Natural killer cell (primary cell): ENCODE measurements at regions not wholly inside any gene's neighbourhood (a gene's known extent, or its start where the extent isn't known, plus 50 kb on each side); places are given as distances from the start of the nearest gene placed in this dataset.

Source experiments
- ATAC-seq, 3 donors: fragments of 150-1000 bp in 2 of 3; fragments of 200-7000 bp in 1 of 3; cut with Tn5 transposase; 1 replicate in 1 of 3; 2 replicates in 2 of 3; pipeline ENCODE4 v1.10.0; 2021; ENCODE audit warnings: mild to moderate bottlenecking in 2 of 3, moderate library complexity in 2 of 3
- DNase-seq, 2 donors: peaks; one replicate each; pipeline versions ENCODE4 v3.0.0 to v3.0.0-alpha.2; 2013 to 2021; ENCODE audit warnings: mixed read lengths in 1 of 2
- H3K27ac ChIP-seq: one replicate; pipeline ENCODE4 v1.5.1; 2013; ENCODE audit warnings: mild to moderate bottlenecking, low read length
- H3K27me3 ChIP-seq: one replicate; pipeline ENCODE4 v1.6.1; 2013; ENCODE audit warnings: low read length; ENCODE audit not compliant: control insufficient read depth, insufficient read depth
- H3K36me3 ChIP-seq: one replicate; pipeline ENCODE4 v1.6.1; 2013; ENCODE audit warnings: low read length; ENCODE audit not compliant: control insufficient read depth, insufficient read depth
- H3K4me1 ChIP-seq: one replicate; pipeline ENCODE4 v1.6.1; 2013; ENCODE audit warnings: low read length; ENCODE audit not compliant: control insufficient read depth, insufficient read depth
- H3K4me3 ChIP-seq: one replicate; pipeline ENCODE4 v1.5.1; 2013; ENCODE audit warnings: low read length
- H3K9me3 ChIP-seq: one replicate; pipeline ENCODE4 v1.6.1; 2013; ENCODE audit warnings: low read length; ENCODE audit not compliant: control insufficient read depth, insufficient read depth
- H3K27ac Mint-ChIP-seq, 2 donors: one replicate each; pipeline ENCODE4 v1.8.0; 2022; ENCODE audit warnings: mild to moderate bottlenecking in 2 of 2, mixed read lengths in 2 of 2, moderate library complexity in 1 of 2
- H3K27me3 Mint-ChIP-seq, 2 donors: one replicate each; pipeline ENCODE4 v1.8.0; 2022; ENCODE audit warnings: low read depth in 2 of 2, mixed read lengths in 2 of 2
- H3K36me3 Mint-ChIP-seq: one replicate; pipeline ENCODE4 v1.8.0; 2022; ENCODE audit warnings: mixed read lengths
- H3K4me1 Mint-ChIP-seq, 2 donors: one replicate each; pipeline ENCODE4 v1.8.0; 2022; ENCODE audit warnings: mixed read lengths in 2 of 2
- H3K4me3 Mint-ChIP-seq: one replicate; pipeline ENCODE4 v1.8.0; 2022; ENCODE audit warnings: mild to moderate bottlenecking, moderate library complexity, mixed read lengths
- H3K9me3 Mint-ChIP-seq, 2 donors: one replicate each; pipeline ENCODE4 v1.8.0; 2022; ENCODE audit warnings: mixed read lengths in 2 of 2
- CTCF ChIP-seq: fragments of 200-600 bp; IDR thresholded peaks from one replicate; pipeline ENCODE4 v1.8.0; 2022; ENCODE audit warnings: antibody characterized with exemption
- WGBS: methylation state at CpG from one replicate; pipeline ENCODE4 v1.1.7; 2013; ENCODE audit warnings: missing lambda C conversion rate; ENCODE audit not compliant: insufficient coverage; 5-methylcytosine and 5-hydroxymethylcytosine counted together
- intact Hi-C: fragments of 100-400 bp; cut with micrococcal nuclease; formaldehyde crosslinking; loops from one replicate; pipeline ENCODE4 v1.14.2; 2022

- no peak for TF ChIP-seq CTCF
- no peak for DNase-seq
- H3K9me3 Mint-ChIP-seq, result no peaks in the 10 kb centered on the region
- Histone ChIP-seq H3K27me3 (no peaks in the 10 kb centered on the region), H3K9me3 (no peaks in the 10 kb centered on the region), H3K4me3 (no peak overlapping the region), H3K4me1 (no peaks in the 10 kb centered on the region), H3K36me3 (no peaks in the 10 kb centered on the region), H3K27ac (no peak overlapping the region)
- no peaks in the 10 kb centered on the region for H3K27me3 Mint-ChIP-seq
- no peak for ATAC-seq
- intact Hi-C loops, result no loop called here
- H3K4me3 Mint-ChIP-seq, result no peak overlapping the region
- H3K27ac Mint-ChIP-seq, result no peak overlapping the region
- 70% methylated on average over 3 of the region's 3 CpGs for WGBS
- no peaks in the 10 kb centered on the region for H3K4me1 Mint-ChIP-seq
- H3K36me3 Mint-ChIP-seq, result no peaks in the 10 kb centered on the region
Observed at GRCh38 chr7:16300361-16300895, 120.9 kb downstream of the CRPPA start.

GRCh38 chr7:16299853-16300252 lies 121.5 kb downstream of the CRPPA start:
- Histone ChIP-seq H3K27me3 (no peaks in the 10 kb centered on the region), H3K27ac (no peak overlapping the region), H3K4me3 (no peak overlapping the region), H3K4me1 (no peaks in the 10 kb centered on the region), H3K9me3 (no peaks in the 10 kb centered on the region), H3K36me3 (no peaks in the 10 kb centered on the region)
- 75% methylated on average over 5 of the region's 5 CpGs for WGBS
- ATAC-seq, result no peak
- DNase-seq, result no peak
- Mint-ChIP-seq H3K36me3 (no peaks in the 10 kb centered on the region), H3K4me3 (no peak overlapping the region), H3K4me1 (no peaks in the 10 kb centered on the region), H3K27me3 (no peaks in the 10 kb centered on the region), H3K9me3 (no peaks in the 10 kb centered on the region), H3K27ac (no peak overlapping the region)
- no peak for TF ChIP-seq CTCF
- intact Hi-C loops, result no loop called here

GRCh38 chr7:16298221-16298620 lies 123.1 kb downstream of the CRPPA start:
- Mint-ChIP-seq H3K4me1 (no peaks in the 10 kb centered on the region), H3K36me3 (no peaks in the 10 kb centered on the region), H3K4me3 (no peak overlapping the region), H3K27ac (no peak overlapping the region), H3K27me3 (no peaks in the 10 kb centered on the region), H3K9me3 (no peaks in the 10 kb centered on the region)
- H3K27ac ChIP-seq, result no peak overlapping the region
- no peak for TF ChIP-seq CTCF
- no peak for DNase-seq
- no peaks in the 10 kb centered on the region for H3K36me3 ChIP-seq
- ATAC-seq, result no peak
- intact Hi-C loops, result no loop called here
- H3K27me3 ChIP-seq, result no peaks in the 10 kb centered on the region
- no peaks in the 10 kb centered on the region for H3K4me1 ChIP-seq
- no peak overlapping the region for H3K4me3 ChIP-seq
- H3K9me3 ChIP-seq, result no peaks in the 10 kb centered on the region

GRCh38 chr7:16295558-16295957 lies 125.8 kb downstream of the CRPPA start:
- H3K9me3 ChIP-seq, result no peaks in the 10 kb centered on the region
- H3K36me3 ChIP-seq, result no peaks in the 10 kb centered on the region
- no peaks in the 10 kb centered on the region for H3K4me1 ChIP-seq
- H3K27me3 ChIP-seq, result no peaks in the 10 kb centered on the region
- H3K27me3 Mint-ChIP-seq, result no peaks in the 10 kb centered on the region
- H3K4me3 Mint-ChIP-seq, result no peak overlapping the region
- TF ChIP-seq CTCF, result no peak
- DNase-seq, result no peak
- no peak overlapping the region for H3K27ac Mint-ChIP-seq
- ATAC-seq, result no peak
- H3K9me3 Mint-ChIP-seq, result no peaks in the 10 kb centered on the region
- no peak overlapping the region for H3K27ac ChIP-seq
- intact Hi-C loops, result no loop called here
- no peaks in the 10 kb centered on the region for H3K36me3 Mint-ChIP-seq
- WGBS, result 69% methylated on average over 2 of the region's 2 CpGs
- H3K4me3 ChIP-seq, result no peak overlapping the region
- no peaks in the 10 kb centered on the region for H3K4me1 Mint-ChIP-seq
